ENCODE measurements at regions not wholly inside any gene's neighbourhood (a gene's known extent, or its start where the extent isn't known, plus 50 kb on each side); places are given as distances from the start of the nearest gene placed in this dataset.

DNA sequence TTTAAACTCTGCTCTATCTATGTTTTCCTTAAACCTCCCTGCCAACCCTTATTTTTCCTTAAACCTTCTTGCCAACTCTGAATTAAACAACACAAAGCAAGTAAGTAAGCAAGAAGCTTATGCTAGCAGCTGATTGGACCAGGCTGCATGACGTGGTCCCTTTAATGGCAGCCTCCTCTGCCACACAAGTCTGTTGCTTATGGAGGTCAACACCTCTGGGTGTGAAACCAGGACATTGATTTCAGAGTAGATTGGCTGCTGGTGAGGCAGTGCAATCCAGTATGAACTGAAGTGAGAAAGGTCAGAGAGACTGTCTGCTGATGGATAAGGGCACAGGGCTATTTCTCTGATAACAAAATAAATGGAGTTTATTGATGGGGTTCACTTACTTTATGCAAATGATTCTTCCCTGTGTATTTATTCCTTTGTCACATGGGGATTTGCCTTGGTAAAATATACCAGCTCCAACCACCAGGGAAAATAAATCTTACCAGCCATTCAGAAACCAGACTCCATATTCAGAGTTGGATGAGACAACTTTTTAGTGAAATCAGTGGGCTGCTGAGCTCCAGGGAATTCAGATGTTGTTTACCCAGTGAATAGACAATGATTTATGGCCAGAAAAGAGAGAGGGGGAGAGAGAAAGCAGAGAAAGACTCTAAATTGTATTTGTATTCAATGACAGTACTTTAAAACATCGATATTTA lies 112.2 kb upstream of the NCKAP5 start:
- TF ChIP-seq POLR2A (IDR thresholded peaks at IDR 0.05), result no peak
- TF ChIP-seq, protein P1, sequence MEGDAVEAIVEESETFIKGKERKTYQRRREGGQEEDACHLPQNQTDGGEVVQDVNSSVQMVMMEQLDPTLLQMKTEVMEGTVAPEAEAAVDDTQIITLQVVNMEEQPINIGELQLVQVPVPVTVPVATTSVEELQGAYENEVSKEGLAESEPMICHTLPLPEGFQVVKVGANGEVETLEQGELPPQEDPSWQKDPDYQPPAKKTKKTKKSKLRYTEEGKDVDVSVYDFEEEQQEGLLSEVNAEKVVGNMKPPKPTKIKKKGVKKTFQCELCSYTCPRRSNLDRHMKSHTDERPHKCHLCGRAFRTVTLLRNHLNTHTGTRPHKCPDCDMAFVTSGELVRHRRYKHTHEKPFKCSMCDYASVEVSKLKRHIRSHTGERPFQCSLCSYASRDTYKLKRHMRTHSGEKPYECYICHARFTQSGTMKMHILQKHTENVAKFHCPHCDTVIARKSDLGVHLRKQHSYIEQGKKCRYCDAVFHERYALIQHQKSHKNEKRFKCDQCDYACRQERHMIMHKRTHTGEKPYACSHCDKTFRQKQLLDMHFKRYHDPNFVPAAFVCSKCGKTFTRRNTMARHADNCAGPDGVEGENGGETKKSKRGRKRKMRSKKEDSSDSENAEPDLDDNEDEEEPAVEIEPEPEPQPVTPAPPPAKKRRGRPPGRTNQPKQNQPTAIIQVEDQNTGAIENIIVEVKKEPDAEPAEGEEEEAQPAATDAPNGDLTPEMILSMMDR (IDR thresholded peaks at IDR 0.05), result no peak
